GM12874 (cell line): ENCODE measurements at regions not wholly inside any gene's neighbourhood (a gene's known extent, or its start where the extent isn't known, plus 50 kb on each side); places are given as distances from the start of the nearest gene placed in this dataset.

ENCODE experiments used
- CTCF ChIP-seq: IDR thresholded peaks from 2 replicates; pipeline ENCODE4 v1.5.1; 2011; ENCODE audit warnings: low read depth, mild to moderate bottlenecking, control low read depth, low read length, moderate library complexity; ENCODE audit not compliant: insufficient read depth

GRCh38 chr4:103354006-103354405, 155.9 kb upstream of the CENPE start:
- TF ChIP-seq CTCF: no peak

GRCh38 chr4:103329642-103330041, 131.5 kb upstream of the CENPE start:
- no peak for TF ChIP-seq CTCF

- TF ChIP-seq CTCF: no peak
Observed at GRCh38 chr4:103324811-103325210, 126.7 kb upstream of the CENPE start.

GRCh38 chr4:103318327-103318726, 120.2 kb upstream of the CENPE start:
- no peak for TF ChIP-seq CTCF

GRCh38 chr4:103308248-103308561, 110.1 kb upstream of the CENPE start:
- no peak for TF ChIP-seq CTCF

GRCh38 chr4:103307453-103308247, 109.5 kb upstream of the CENPE start:
- no peak for TF ChIP-seq CTCF

- no peak for TF ChIP-seq CTCF
Observed at GRCh38 chr4:103306870-103307375, 108.8 kb upstream of the CENPE start.
